ENCODE measurements at regions not wholly inside any gene's neighbourhood (a gene's known extent, or its start where the extent isn't known, plus 50 kb on each side); places are given as distances from the start of the nearest gene placed in this dataset.

- H3K36me3 ChIP-seq (replicated peaks in 1 of 2; ENCODE audit: control insufficient read depth in 1 of 2, insufficient read depth in 2 of 2, low read length in 2 of 2), result no peaks in the 10 kb centered on the region
- H3K27me3 ChIP-seq (ENCODE audit: control insufficient read depth in 2 of 2, insufficient read depth in 2 of 2, low read length in 2 of 2), result no peaks in the 10 kb centered on the region
- H2AFZ ChIP-seq (ENCODE audit: insufficient read depth, low read depth, low read length, poor library complexity, severe bottlenecking), result no peak overlapping the region
- Mint-ChIP-seq H3K9me3 (peaks cover 3 to 27% (median 7%) of the 10 kb centered on the region in 7 donors), H3K4me1 (no peaks in the 10 kb centered on the region), H3K36me3 (no peaks in the 10 kb centered on the region), H3K27me3 (ENCODE audit: low read depth in 3 of 3) (peaks cover 0 to 4% (median 0%) of the 10 kb centered on the region in 3 donors), H3K27ac (no peak overlapping the region), H3K4me3 (no peak overlapping the region)
- DNase-seq, result no peak
- no peak overlapping the region for H3K4me3 ChIP-seq (replicated peaks in 1 of 3; ENCODE audit: low read depth in 2 of 3, low read length in 3 of 3)
- no peaks in the 10 kb centered on the region for H4K20me1 ChIP-seq (ENCODE audit: insufficient read depth, low read length)
- no peak for TF ChIP-seq CTCF (IDR thresholded peaks at IDR 0.05)
- no CpG with 5 or more reads among the region's 1 CpG for WGBS (ENCODE audit: insufficient coverage)
- peaks cover 4 to 20% of the 10 kb centered on the region in 2 donors for H3K9me3 ChIP-seq (replicated peaks in 1 of 2; ENCODE audit: control insufficient read depth in 1 of 2, insufficient read depth in 1 of 2, low read length in 2 of 2)
- no peak overlapping the region for H3K9ac ChIP-seq (ENCODE audit: insufficient read depth, low read length, poor library complexity, severe bottlenecking)
- H3K4me1 ChIP-seq (ENCODE audit: control insufficient read depth in 1 of 2, insufficient read depth in 2 of 2, low read length in 2 of 2), result no peaks in the 10 kb centered on the region
- H3K27ac ChIP-seq (ENCODE audit: low read depth in 1 of 2, low read length in 2 of 2), result no peak overlapping the region
- no peaks in the 10 kb centered on the region for H3K79me2 ChIP-seq (ENCODE audit: insufficient read depth, low read length)
- intact Hi-C loops (cut with micrococcal nuclease), result no loop called here
- no peak overlapping the region for H3K4me2 ChIP-seq (replicated peaks; ENCODE audit: extremely low read depth, low read length, poor library complexity, severe bottlenecking)
Observed at GRCh38 chr5:166788050-166788449, 1503.4 kb upstream of the WWC1 start.

- H3K9ac ChIP-seq (ENCODE audit: insufficient read depth, low read length, poor library complexity, severe bottlenecking), result no peak overlapping the region
- no peaks in the 10 kb centered on the region for H4K20me1 ChIP-seq (ENCODE audit: insufficient read depth, low read length)
- WGBS (ENCODE audit: insufficient coverage), result 50% methylated on average over 1 of the region's 3 CpGs
- H3K4me3 ChIP-seq (replicated peaks in 1 of 3; ENCODE audit: low read depth in 2 of 3, low read length in 3 of 3), result no peak overlapping the region
- no peaks in the 10 kb centered on the region for H3K27me3 ChIP-seq (ENCODE audit: control insufficient read depth in 2 of 2, insufficient read depth in 2 of 2, low read length in 2 of 2)
- Mint-ChIP-seq H3K4me3 (no peak overlapping the region), H3K27me3 (ENCODE audit: low read depth in 3 of 3) (no peaks in the 10 kb centered on the region), H3K9me3 (peaks cover 2 to 14% (median 7%) of the 10 kb centered on the region in 7 donors), H3K4me1 (no peaks in the 10 kb centered on the region), H3K36me3 (no peaks in the 10 kb centered on the region), H3K27ac (no peak overlapping the region)
- H2AFZ ChIP-seq (ENCODE audit: insufficient read depth, low read depth, low read length, poor library complexity, severe bottlenecking), result no peak overlapping the region
- H3K9me3 ChIP-seq (replicated peaks in 1 of 2; ENCODE audit: control insufficient read depth in 1 of 2, insufficient read depth in 1 of 2, low read length in 2 of 2), result peaks cover 8 to 15% of the 10 kb centered on the region in 2 donors
- intact Hi-C loops (cut with micrococcal nuclease), result no loop called here
- TF ChIP-seq CTCF (IDR thresholded peaks at IDR 0.05), result no peak
- no peaks in the 10 kb centered on the region for H3K79me2 ChIP-seq (ENCODE audit: insufficient read depth, low read length)
- H3K4me2 ChIP-seq (replicated peaks; ENCODE audit: extremely low read depth, low read length, poor library complexity, severe bottlenecking), result no peak overlapping the region
- no peak for DNase-seq
- H3K36me3 ChIP-seq (replicated peaks in 1 of 2; ENCODE audit: control insufficient read depth in 1 of 2, insufficient read depth in 2 of 2, low read length in 2 of 2), result no peaks in the 10 kb centered on the region
- no peak overlapping the region for H3K27ac ChIP-seq (ENCODE audit: low read depth in 1 of 2, low read length in 2 of 2)
- H3K4me1 ChIP-seq (ENCODE audit: control insufficient read depth in 1 of 2, insufficient read depth in 2 of 2, low read length in 2 of 2), result no peaks in the 10 kb centered on the region
Observed at GRCh38 chr5:166795756-166796155, 1495.7 kb upstream of the WWC1 start.

Measured in CD14-positive monocyte (primary cell).